SK-N-SH treated with all-trans-retinoic acid at 6 μM for 48 hours (cell line): ENCODE measurements at regions not wholly inside any gene's neighbourhood (a gene's known extent, or its start where the extent isn't known, plus 50 kb on each side); places are given as distances from the start of the nearest gene placed in this dataset.

Experiments used
- ARNTL ChIP-seq: fragments of 450-650 bp; formaldehyde crosslinking; IDR thresholded peaks from 2 replicates; pipeline ENCODE4 v1.5.0; 2020; ENCODE audit warnings: low read depth, mild to moderate bottlenecking, moderate library complexity, borderline replicate concordance
- BACH2 ChIP-seq: fragments of 250-450 bp; sonication (Bioruptor Pico); IDR thresholded peaks from 2 replicates; pipeline ENCODE4 v1.9.0; 2021; ENCODE audit warnings: mild to moderate bottlenecking, borderline replicate concordance
- CREB5 ChIP-seq: fragments of 250-450 bp; sonication (Bioruptor Pico); IDR thresholded peaks from 2 replicates; pipeline ENCODE4 v1.5.1; 2020; ENCODE audit warnings: low read depth, mild to moderate bottlenecking, moderate library complexity
- CSDC2 ChIP-seq: fragments of 250-450 bp; sonication (Bioruptor Pico); IDR thresholded peaks from 2 replicates; pipeline ENCODE4 v1.5.0; 2020; ENCODE audit warnings: mild to moderate bottlenecking, moderate library complexity
- ESRRG ChIP-seq: fragments of 250-450 bp; sonication (Bioruptor Pico); IDR thresholded peaks from 2 replicates; pipeline ENCODE4 v1.6.1; 2021; ENCODE audit warnings: mild to moderate bottlenecking
- OSR1 ChIP-seq: fragments of 250-450 bp; sonication (Bioruptor Pico); IDR thresholded peaks from 2 replicates; pipeline ENCODE4 v1.8.0; 2022; ENCODE audit warnings: moderate library complexity, mild to moderate bottlenecking, inconsistent platforms
- PATZ1 ChIP-seq: fragments of 250-450 bp; sonication (Bioruptor Pico); IDR thresholded peaks from 2 replicates; pipeline ENCODE4 v1.8.0; 2020; ENCODE audit warnings: mild to moderate bottlenecking, moderate library complexity, borderline replicate concordance
- POU6F1 ChIP-seq: fragments of 250-450 bp; sonication (Bioruptor Pico); IDR thresholded peaks from 2 replicates; pipeline ENCODE4 v1.8.0; 2021; ENCODE audit warnings: low read depth, mild to moderate bottlenecking, moderate library complexity, borderline replicate concordance
- PPARA ChIP-seq: fragments of 250-450 bp; sonication (Bioruptor Pico); IDR thresholded peaks from 2 replicates; pipeline ENCODE4 v1.5.0; 2020; ENCODE audit warnings: mild to moderate bottlenecking, borderline replicate concordance
- TSHZ2 ChIP-seq: fragments of 250-450 bp; sonication (Bioruptor Pico); IDR thresholded peaks from 2 replicates; pipeline ENCODE4 v1.5.0; 2020; ENCODE audit warnings: mild to moderate bottlenecking, moderate library complexity
- ZC3H10 ChIP-seq: fragments of 250-450 bp; sonication (Bioruptor Pico); IDR thresholded peaks from 2 replicates; pipeline ENCODE4 v1.5.1; 2021; ENCODE audit warnings: mild to moderate bottlenecking, moderate library complexity
- ZNF8 ChIP-seq: fragments of 450-650 bp; formaldehyde crosslinking; IDR thresholded peaks from 2 replicates; pipeline ENCODE4 v1.5.0; 2020; ENCODE audit warnings: mild to moderate bottlenecking, moderate library complexity

GRCh38 chr10:130664526-130664925, 528.3 kb downstream of the GLRX3 start:
- no peak for TF ChIP-seq PATZ1 (CRISPR knock-in tag)
- TF ChIP-seq CSDC2, result no peak
- no peak for TF ChIP-seq OSR1 (CRISPR knock-in tag)
- TF ChIP-seq BACH2 (CRISPR knock-in tag), result no peak
- TF ChIP-seq ZNF8 (CRISPR knock-in tag), result no peak
- TF ChIP-seq POU6F1 (CRISPR knock-in tag), result no peak
- no peak for TF ChIP-seq ZC3H10
- TF ChIP-seq PPARA, result no peak
- TF ChIP-seq ARNTL (CRISPR knock-in tag), result no peak
- TF ChIP-seq CREB5 (CRISPR knock-in tag), result no peak
- TF ChIP-seq ESRRG (CRISPR knock-in tag), result no peak
- no peak for TF ChIP-seq TSHZ2 (CRISPR knock-in tag)
